ENCODE measurements at regions not wholly inside any gene's neighbourhood (a gene's known extent, or its start where the extent isn't known, plus 50 kb on each side); places are given as distances from the start of the nearest gene placed in this dataset.
"Not testable (repeated sequence)": the region's sequence is repeated elsewhere in the genome, so short reads cannot be mapped to it uniquely, and the experiment has no call there.

- in situ Hi-C loops (cut with MboI); H2AFZ ChIP-seq (ENCODE audit: control insufficient read depth, low read depth, low read length); H3K4me3 ChIP-seq; BruUV-seq (replicated peaks); DNase-seq (ENCODE audit: low read depth, low spot score); H3K9ac ChIP-seq (ENCODE audit: control insufficient read depth, insufficient read depth, low read length); POLR2A ChIA-PET; H3K4me1 ChIP-seq (ENCODE audit: control insufficient read depth, insufficient read depth, low read length); H3K36me3 ChIP-seq (ENCODE audit: control insufficient read depth in 2 of 2, insufficient read depth in 2 of 2, low read length in 1 of 2); ATAC-seq; H4K20me1 ChIP-seq (ENCODE audit: control insufficient read depth, insufficient read depth); H3K27me3 ChIP-seq (replicated peaks in 1 of 2; ENCODE audit: control insufficient read depth in 2 of 2, insufficient read depth in 2 of 2, low read length in 1 of 2); H3K79me2 ChIP-seq (ENCODE audit: control insufficient read depth, insufficient read depth, low read length); CTCF ChIA-PET; H3K4me2 ChIP-seq (ENCODE audit: control insufficient read depth, insufficient read depth); intact Hi-C loops (cut with micrococcal nuclease; ENCODE audit: unreplicated experiment); H3K9me3 ChIP-seq (replicated peaks; ENCODE audit: control insufficient read depth, insufficient read depth, low read length); SMC1A ChIA-PET (ENCODE audit: uncharacterized antibody, unreplicated experiment); RAD21 ChIA-PET (ENCODE audit: unreplicated experiment); H3K27ac ChIP-seq (ENCODE audit: control insufficient read depth, insufficient read depth); FAIRE-seq: not testable (repeated sequence)
- no CpG with 5 or more reads among the region's 2 CpGs for WGBS (ENCODE audit: insufficient coverage, insufficient replicate concordance, low lambda C conversion rate, missing lambda C conversion rate)
These were observed 108.1 kb downstream of the CDRT15L2 start for GRCh38 chr17:20687584-20687983.

GRCh38 chr17:20689170-20689749 is 109.7 kb downstream of the CDRT15L2 start:
- FAIRE-seq; H3K9ac ChIP-seq (ENCODE audit: control insufficient read depth, insufficient read depth, low read length); SMC1A ChIA-PET (ENCODE audit: uncharacterized antibody, unreplicated experiment); intact Hi-C loops (cut with micrococcal nuclease; ENCODE audit: unreplicated experiment); H3K4me2 ChIP-seq (ENCODE audit: control insufficient read depth, insufficient read depth); H3K4me3 ChIP-seq; DNase-seq (ENCODE audit: low read depth, low spot score); H3K36me3 ChIP-seq (ENCODE audit: control insufficient read depth in 2 of 2, insufficient read depth in 2 of 2, low read length in 1 of 2); H3K4me1 ChIP-seq (ENCODE audit: control insufficient read depth, insufficient read depth, low read length); H3K9me3 ChIP-seq (replicated peaks; ENCODE audit: control insufficient read depth, insufficient read depth, low read length); H3K27ac ChIP-seq (ENCODE audit: control insufficient read depth, insufficient read depth); H2AFZ ChIP-seq (ENCODE audit: control insufficient read depth, low read depth, low read length); H3K79me2 ChIP-seq (ENCODE audit: control insufficient read depth, insufficient read depth, low read length); BruUV-seq (replicated peaks); RAD21 ChIA-PET (ENCODE audit: unreplicated experiment); POLR2A ChIA-PET; ATAC-seq; in situ Hi-C loops (cut with MboI); H3K27me3 ChIP-seq (replicated peaks in 1 of 2; ENCODE audit: control insufficient read depth in 2 of 2, insufficient read depth in 2 of 2, low read length in 1 of 2); H4K20me1 ChIP-seq (ENCODE audit: control insufficient read depth, insufficient read depth); CTCF ChIA-PET: not testable (repeated sequence)
- WGBS (ENCODE audit: insufficient coverage, insufficient replicate concordance, low lambda C conversion rate, missing lambda C conversion rate), result 46% methylated on average over 10 of the region's 10 CpGs

- FAIRE-seq; H4K20me1 ChIP-seq (ENCODE audit: control insufficient read depth, insufficient read depth); H3K27me3 ChIP-seq (replicated peaks in 1 of 2; ENCODE audit: control insufficient read depth in 2 of 2, insufficient read depth in 2 of 2, low read length in 1 of 2); H3K36me3 ChIP-seq (ENCODE audit: control insufficient read depth in 2 of 2, insufficient read depth in 2 of 2, low read length in 1 of 2); H3K4me1 ChIP-seq (ENCODE audit: control insufficient read depth, insufficient read depth, low read length); BruUV-seq (replicated peaks); POLR2A ChIA-PET; H2AFZ ChIP-seq (ENCODE audit: control insufficient read depth, low read depth, low read length); H3K4me2 ChIP-seq (ENCODE audit: control insufficient read depth, insufficient read depth); CTCF ChIA-PET; H3K27ac ChIP-seq (ENCODE audit: control insufficient read depth, insufficient read depth); H3K9me3 ChIP-seq (replicated peaks; ENCODE audit: control insufficient read depth, insufficient read depth, low read length); intact Hi-C loops (cut with micrococcal nuclease; ENCODE audit: unreplicated experiment); H3K79me2 ChIP-seq (ENCODE audit: control insufficient read depth, insufficient read depth, low read length); DNase-seq (ENCODE audit: low read depth, low spot score); H3K9ac ChIP-seq (ENCODE audit: control insufficient read depth, insufficient read depth, low read length); SMC1A ChIA-PET (ENCODE audit: uncharacterized antibody, unreplicated experiment); ATAC-seq; RAD21 ChIA-PET (ENCODE audit: unreplicated experiment); H3K4me3 ChIP-seq; in situ Hi-C loops (cut with MboI): not testable (repeated sequence)
- 0% methylated on average over 1 of the region's 1 CpG for WGBS (ENCODE audit: insufficient coverage, insufficient replicate concordance, low lambda C conversion rate, missing lambda C conversion rate)
These were observed 113.2 kb downstream of the CDRT15L2 start for GRCh38 chr17:20692706-20693105.

DNA sequence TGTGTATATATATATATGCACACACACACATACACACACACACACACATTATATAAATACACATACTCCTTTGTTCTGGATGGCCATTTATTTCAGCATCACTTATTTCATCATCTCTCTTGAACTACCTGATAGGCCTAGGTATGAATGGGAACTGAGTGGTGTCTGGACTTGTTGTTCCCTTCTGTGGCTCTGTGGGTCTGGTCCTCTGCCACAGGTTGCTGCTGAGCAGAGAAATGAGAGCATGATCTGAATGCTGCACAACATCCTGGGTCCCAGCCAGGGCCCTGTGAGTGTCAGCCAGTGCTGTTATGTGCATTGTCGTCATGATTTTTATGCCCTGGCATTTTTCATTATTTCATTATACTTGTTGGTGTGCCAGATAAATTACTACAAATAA is 116.3 kb downstream of the CDRT15L2 start:
- H2AFZ ChIP-seq (ENCODE audit: control insufficient read depth, low read depth, low read length); intact Hi-C loops (cut with micrococcal nuclease; ENCODE audit: unreplicated experiment); H3K27ac ChIP-seq (ENCODE audit: control insufficient read depth, insufficient read depth); H3K36me3 ChIP-seq (ENCODE audit: control insufficient read depth in 2 of 2, insufficient read depth in 2 of 2, low read length in 1 of 2); POLR2A ChIA-PET; H3K4me2 ChIP-seq (ENCODE audit: control insufficient read depth, insufficient read depth); FAIRE-seq; SMC1A ChIA-PET (ENCODE audit: uncharacterized antibody, unreplicated experiment); H3K9ac ChIP-seq (ENCODE audit: control insufficient read depth, insufficient read depth, low read length); H4K20me1 ChIP-seq (ENCODE audit: control insufficient read depth, insufficient read depth); H3K4me3 ChIP-seq; CTCF ChIA-PET; H3K9me3 ChIP-seq (replicated peaks; ENCODE audit: control insufficient read depth, insufficient read depth, low read length); RAD21 ChIA-PET (ENCODE audit: unreplicated experiment); H3K27me3 ChIP-seq (replicated peaks in 1 of 2; ENCODE audit: control insufficient read depth in 2 of 2, insufficient read depth in 2 of 2, low read length in 1 of 2); H3K79me2 ChIP-seq (ENCODE audit: control insufficient read depth, insufficient read depth, low read length); BruUV-seq (replicated peaks); DNase-seq (ENCODE audit: low read depth, low spot score); ATAC-seq; in situ Hi-C loops (cut with MboI): not testable (repeated sequence)
- 33% methylated on average over 1 of the region's 1 CpG for WGBS (ENCODE audit: insufficient coverage, insufficient replicate concordance, low lambda C conversion rate, missing lambda C conversion rate)
- peaks cover 16% of the 10 kb centered on the region; the same call in 1 of the 2 replicates for H3K4me1 ChIP-seq (ENCODE audit: control insufficient read depth, insufficient read depth, low read length)

All from GM12878 (cell line).